OCI-LY1 (cell line): ENCODE measurements at regions not wholly inside any gene's neighbourhood (a gene's known extent, or its start where the extent isn't known, plus 50 kb on each side); places are given as distances from the start of the nearest gene placed in this dataset.

Experiments
- CTCF ChIP-seq: fragments of 200-600 bp; sonication (generic), shearing (Covaris generic); IDR thresholded peaks from 2 replicates; pipeline ENCODE4 v1.5.1; 2017; ENCODE audit warnings: mild to moderate bottlenecking, antibody characterized with exemption, low read length, moderate library complexity, mixed read lengths
- EZH2 ChIP-seq: fragments of 200-600 bp; sonication (generic), shearing (Covaris generic); IDR thresholded peaks from 2 replicates; pipeline ENCODE4 v1.8.0; 2017; ENCODE audit warnings: borderline replicate concordance, mixed run types, mild to moderate bottlenecking, antibody characterized with exemption, low read length, moderate library complexity, mixed read lengths

DNA sequence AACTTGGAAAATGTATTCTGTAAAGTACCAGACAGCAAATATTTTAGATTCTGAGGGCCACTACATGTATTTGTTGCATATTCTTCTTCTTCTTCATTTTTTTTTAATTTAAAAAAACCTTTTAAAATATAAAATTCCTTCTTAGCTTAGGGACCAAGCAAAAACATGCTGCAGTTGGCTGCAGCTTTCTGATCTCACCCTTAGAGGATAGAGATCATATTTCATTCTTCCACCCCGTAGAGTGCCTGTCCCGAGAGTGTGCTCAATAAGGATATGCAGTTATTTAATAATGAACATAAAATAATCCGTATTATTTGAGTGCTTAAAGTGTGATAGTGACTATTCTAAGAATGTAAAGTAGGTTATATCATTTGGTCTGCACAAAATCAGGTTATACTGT is 204.2 kb upstream of the CD180 start:
- TF ChIP-seq CTCF (no peak), EZH2 (no peak)
